H1 (cell line): ENCODE measurements at regions not wholly inside any gene's neighbourhood (a gene's known extent, or its start where the extent isn't known, plus 50 kb on each side); places are given as distances from the start of the nearest gene placed in this dataset.

Experiments used
- CTCF ChIA-PET: fragments of 300-600 bp; sonication (Branson Sonifier 250); formaldehyde crosslinking; loops from one replicate; lab custom pipeline; 2021; ENCODE audit not compliant: partially characterized antibody; lab: Charles Lee
- POLR2A ChIA-PET: fragments of 300-600 bp; sonication (Branson Sonifier 250); formaldehyde crosslinking; loops from one replicate; lab custom pipeline; 2021; ENCODE audit warnings: inconsistent platforms; ENCODE audit not compliant: partially characterized antibody; lab: Charles Lee
- DNase-seq, 2 experiments: peaks; one replicate each; pipeline versions ENCODE4 v3.0.0 to v3.0.0-alpha.2; 2010 to 2022; ENCODE audit warnings: low spot score in 2 of 2, low read depth in 1 of 2, mixed read lengths in 1 of 2
- FAIRE-seq: peaks from 2 replicates; lab custom pipeline; 2011; peaks lifted over from hg19 to GRCh38; lab: Jason Lieb, UNC
- H2AFZ ChIP-seq: 2 replicates; pipeline ENCODE4 v1.8.1; 2012; ENCODE audit warnings: low read length, inconsistent platforms
- H2AK5ac ChIP-seq: 2 replicates; pipeline ENCODE4 v1.6.1; 2013; ENCODE audit warnings: low read depth, low read length
- H2BK120ac ChIP-seq: replicated peaks from 2 replicates; pipeline ENCODE3; 2013; ENCODE audit warnings: low read depth, low read length, inconsistent platforms
- H2BK12ac ChIP-seq: 2 replicates; pipeline ENCODE4 v1.6.1; 2013; ENCODE audit warnings: low read depth, low read length
- H2BK15ac ChIP-seq: 2 replicates; pipeline ENCODE4 v1.6.1; 2013; ENCODE audit warnings: low read length
- H2BK20ac ChIP-seq: 2 replicates; pipeline ENCODE4 v1.6.1; 2013; ENCODE audit warnings: low read length
- H2BK5ac ChIP-seq: 2 replicates; pipeline ENCODE4 v1.6.1; 2013; ENCODE audit warnings: low read depth, low read length
- H3K14ac ChIP-seq: 2 replicates; pipeline ENCODE4 v1.6.1; 2013; ENCODE audit warnings: inconsistent platforms; ENCODE audit not compliant: insufficient read length
- H3K18ac ChIP-seq: 2 replicates; pipeline ENCODE4 v1.6.1; 2013; ENCODE audit warnings: low read length; ENCODE audit errors: extremely low read depth
- H3K23ac ChIP-seq: 2 replicates; pipeline ENCODE4 v1.6.1; 2013; ENCODE audit warnings: inconsistent platforms; ENCODE audit not compliant: insufficient read length
- H3K23me2 ChIP-seq: 2 replicates; pipeline ENCODE4 v1.6.1; 2013; ENCODE audit warnings: low read depth, low read length
- H3K27ac ChIP-seq: 2 replicates; pipeline ENCODE4 v1.6.1; 2011; ENCODE audit warnings: low read depth, low read length, inconsistent platforms
- H3K27me3 ChIP-seq, 4 experiments: replicated peaks in 1 of 4; 1 replicate in 1 of 4; 2 replicates in 3 of 4; pipeline versions ENCODE4 v1.6.1 to v1.8.1; 2011 to 2013; ENCODE audit warnings: low read length in 3 of 4, mild to moderate bottlenecking in 3 of 4, inconsistent platforms in 2 of 4, mixed read lengths in 2 of 4, moderate library complexity in 1 of 4; ENCODE audit not compliant: control insufficient read depth in 3 of 4, insufficient read depth in 3 of 4; ENCODE audit errors: extremely low read depth in 1 of 4
- H3K36me3 ChIP-seq, 4 experiments: 2 replicates each; pipeline versions ENCODE4 v1.6.1 to v1.8.1; 2011 to 2013; ENCODE audit warnings: mild to moderate bottlenecking in 4 of 4, low read length in 3 of 4, moderate library complexity in 2 of 4, control low read depth in 1 of 4, inconsistent platforms in 1 of 4; ENCODE audit not compliant: insufficient read depth in 4 of 4, control insufficient read depth in 2 of 4
- H3K4ac ChIP-seq: replicated peaks from 2 replicates; pipeline ENCODE3; 2013; ENCODE audit warnings: low read length, low read depth, mixed read lengths, inconsistent platforms; ENCODE audit not compliant: insufficient read length
- H3K4me1 ChIP-seq, 4 experiments: replicated peaks in 1 of 4; 1 replicate in 1 of 4; 2 replicates in 3 of 4; pipeline versions ENCODE4 v1.6.1 to v1.8.1; 2011 to 2013; ENCODE audit warnings: low read length in 3 of 4, inconsistent platforms in 2 of 4, mixed read lengths in 1 of 4; ENCODE audit not compliant: insufficient read depth in 4 of 4, control insufficient read depth in 3 of 4
- H3K4me2 ChIP-seq, 2 experiments: 2 replicates each; pipeline versions ENCODE4 v1.6.1 to v1.8.1; 2011 to 2013; ENCODE audit warnings: low read depth in 2 of 2, low read length in 2 of 2, control low read depth in 1 of 2, inconsistent platforms in 1 of 2, mild to moderate bottlenecking in 1 of 2; ENCODE audit not compliant: insufficient read depth in 1 of 2
- H3K4me3 ChIP-seq, 4 experiments: fragments of 200-600, 300-600 bp in 1 of 4; sonication (generic), shearing (Covaris generic), sonication (Bioruptor Twin) in 1 of 4; 2 replicates each; pipeline versions ENCODE4 v1.5.1 to v1.8.1; 2011 to 2016; ENCODE audit warnings: low read length in 4 of 4, low read depth in 3 of 4, control low read depth in 2 of 4, inconsistent platforms in 2 of 4, mild to moderate bottlenecking in 2 of 4, mixed read lengths in 1 of 4, moderate library complexity in 1 of 4; ENCODE audit not compliant: insufficient read depth in 2 of 4; ENCODE audit errors: extremely low read depth in 1 of 4
- H3K56ac ChIP-seq: replicated peaks from 2 replicates; pipeline ENCODE3; 2013; ENCODE audit warnings: low read depth, mild to moderate bottlenecking, mixed read lengths, low read length, inconsistent platforms; ENCODE audit not compliant: insufficient read length
- H3K79me1 ChIP-seq: 2 replicates; pipeline ENCODE4 v1.6.1; 2013; ENCODE audit warnings: low read depth, low read length, control low read depth
- H3K79me2 ChIP-seq, 2 experiments: 2 replicates each; pipeline versions ENCODE4 v1.6.1 to v1.8.1; 2012 to 2013; ENCODE audit warnings: low read length in 2 of 2, mild to moderate bottlenecking in 2 of 2, inconsistent platforms in 1 of 2; ENCODE audit not compliant: insufficient read depth in 2 of 2, control insufficient read depth in 1 of 2
- H3K9ac ChIP-seq, 4 experiments: replicated peaks in 1 of 4; 1 replicate in 1 of 4; 2 replicates in 3 of 4; pipeline versions ENCODE4 v1.6.1 to v1.8.1; 2011 to 2013; ENCODE audit warnings: low read depth in 3 of 4, low read length in 3 of 4, control low read depth in 2 of 4, mild to moderate bottlenecking in 2 of 4, moderate library complexity in 2 of 4, inconsistent platforms in 1 of 4; ENCODE audit errors: extremely low read depth in 1 of 4
- H3K9me3 ChIP-seq, 2 experiments: 2 replicates each; pipeline versions ENCODE4 v1.6.1 to v1.8.1; 2012 to 2013; ENCODE audit warnings: mild to moderate bottlenecking in 2 of 2, moderate library complexity in 2 of 2, control low read depth in 1 of 2, inconsistent platforms in 1 of 2, low read depth in 1 of 2, low read length in 1 of 2, mixed read lengths in 1 of 2; ENCODE audit not compliant: insufficient read depth in 2 of 2
- H4K20me1 ChIP-seq, 2 experiments: replicated peaks in 1 of 2; 2 replicates each; pipeline versions ENCODE3 to v1.8.1; 2011 to 2013; ENCODE audit warnings: inconsistent platforms in 2 of 2, low read length in 2 of 2, mild to moderate bottlenecking in 1 of 2; ENCODE audit not compliant: insufficient read depth in 2 of 2, control insufficient read depth in 1 of 2
- H4K5ac ChIP-seq: 2 replicates; pipeline ENCODE4 v1.6.1; 2013; ENCODE audit warnings: low read length, low read depth, mixed read lengths, inconsistent platforms; ENCODE audit not compliant: insufficient read length
- H4K8ac ChIP-seq: 2 replicates; pipeline ENCODE4 v1.8.0; 2013; ENCODE audit warnings: mild to moderate bottlenecking, moderate library complexity, low read length, inconsistent platforms; ENCODE audit not compliant: insufficient read depth; ENCODE audit errors: extremely low read depth
- H4K91ac ChIP-seq: replicated peaks from 2 replicates; pipeline ENCODE3; 2013; ENCODE audit warnings: low read length, mixed read lengths, inconsistent platforms; ENCODE audit not compliant: insufficient read length
- CBX5 ChIP-seq: fragments of 300-800, 300-1000 bp; sonication (generic); IDR thresholded peaks from 2 replicates; pipeline ENCODE4 v1.7.1; 2016; ENCODE audit warnings: antibody characterized with exemption, low read length, low read depth
- CBX8 ChIP-seq: fragments of 300-800, 300-1000 bp; sonication (generic); IDR thresholded peaks from 2 replicates; pipeline ENCODE4 v1.7.1; 2016; ENCODE audit warnings: low read depth, low read length, borderline replicate concordance
- POU5F1 ChIP-seq: IDR thresholded peaks from 2 replicates; pipeline ENCODE4 v1.6.1; 2011; ENCODE audit warnings: low read depth, mild to moderate bottlenecking, low read length, moderate library complexity
- RBBP5 ChIP-seq: IDR thresholded peaks from 2 replicates; pipeline ENCODE4 v1.7.1; 2012; ENCODE audit warnings: low read depth, mild to moderate bottlenecking, inconsistent platforms, low read length, moderate library complexity, borderline replicate concordance
- SIN3A ChIP-seq, 2 experiments: IDR thresholded peaks in 1 of 2; conservative IDR thresholded peaks in 1 of 2; 2 replicates each; pipeline ENCODE4 v1.6.1; 2011 to 2012; ENCODE audit warnings: low read length in 2 of 2, improper control_type of control experiment in 1 of 2, low read depth in 1 of 2, mild to moderate bottlenecking in 1 of 2
- SP4 ChIP-seq: IDR thresholded peaks from 2 replicates; pipeline ENCODE4 v1.6.1; 2012; ENCODE audit warnings: low read length, inconsistent platforms
- SRF ChIP-seq: IDR thresholded peaks from 2 replicates; pipeline ENCODE4 v1.6.1; 2011; ENCODE audit warnings: mild to moderate bottlenecking, low read depth, low read length, moderate library complexity
- WGBS, 2 experiments: shearing (Covaris generic) in 1 of 2; methylation state at CpG; one replicate each; pipeline versions ENCODE4 v1.1.6 to v1.1.7; 2013 to 2015; ENCODE audit warnings: low lambda C conversion rate in 2 of 2, mixed read lengths in 2 of 2, inconsistent platforms in 1 of 2, low coverage in 1 of 2, missing lambda C conversion rate in 1 of 2; ENCODE audit not compliant: insufficient replicate concordance in 2 of 2, insufficient coverage in 1 of 2, insufficient read length in 1 of 2; ENCODE audit errors: extremely low coverage in 1 of 2, missing lambda C conversion rate in 1 of 2; 5-methylcytosine and 5-hydroxymethylcytosine counted together

GRCh38 chr20:50368386-50368785 lies 141.8 kb upstream of the PTPN1 start:
- Histone ChIP-seq H3K14ac (no peak overlapping the region), H3K79me2 (no peaks in the 10 kb centered on the region), H3K4ac (no peak overlapping the region), H3K18ac (no peak overlapping the region), H4K8ac (no peak overlapping the region), H3K79me1 (no peaks in the 10 kb centered on the region), H4K91ac (no peak overlapping the region), H2BK20ac (no peak overlapping the region), H3K4me1 (peaks cover 0 to 3% (median 0%) of the 10 kb centered on the region in 4 experiments; a peak in 2 of 7 replicates), H2AFZ (no peak overlapping the region), H3K23me2 (no peaks in the 10 kb centered on the region; the same call in 1 of the 2 replicates), H2BK12ac (no peak overlapping the region), H3K4me2 (no peak overlapping the region), H3K4me3 (no peak overlapping the region), H3K36me3 (no peaks in the 10 kb centered on the region; a peak in 1 of 8 replicates), H3K27me3 (no peaks in the 10 kb centered on the region), H3K23ac (no peak overlapping the region), H3K27ac (no peak overlapping the region), H3K56ac (no peak overlapping the region), H4K20me1 (no peaks in the 10 kb centered on the region), H2AK5ac (no peak overlapping the region), H2BK15ac (no peak overlapping the region), H2BK5ac (no peak overlapping the region), H3K9ac (no peak overlapping the region), H2BK120ac (no peak overlapping the region), H3K9me3 (no peaks in the 10 kb centered on the region), H4K5ac (no peak overlapping the region)
- DNase-seq (no peak), FAIRE-seq (no peak)
- TF ChIP-seq SIN3A (conservative IDR thresholded peaks at IDR 0.05 in 1 of 2, IDR thresholded peaks at IDR 0.05 in 1 of 2; ENCODE audit: low read depth in 1 of 2, low read length in 2 of 2), result no peak
- TF ChIP-seq POU5F1, result no peak
- TF ChIP-seq CBX5, result no peak
- TF ChIP-seq CBX8, result no peak
- no peak for TF ChIP-seq RBBP5
- no peak for TF ChIP-seq SP4
- TF ChIP-seq SRF, result no peak
- ChIA-PET POLR2A (interaction anchor here (0.7 kb wide), 1 partner anchor 248 kb away, joined by 3 read pairs; no protein-coding TSS in a partner anchor), CTCF (interaction anchor here (1.0 to 1.2 kb wide), 3 partner anchors 10 to 96 kb away, joined by 3 to 5 read pairs (median 3); no protein-coding TSS in a partner anchor)
- WGBS, 2 experiments, result 67% methylated on average over 1 of the region's 1 CpG; no CpG with 5 or more reads in 1 of the 2 experiments
